ENCODE measurements at regions not wholly inside any gene's neighbourhood (a gene's known extent, or its start where the extent isn't known, plus 50 kb on each side); places are given as distances from the start of the nearest gene placed in this dataset.

- no peak for DNase-seq (ENCODE audit: low read depth in 2 of 2)
Measured at GRCh38 chr14:34135492-34135891, 184.6 kb upstream of the EGLN3 start.

GRCh38 chr14:34134484-34134883, 183.6 kb upstream of the EGLN3 start:
- DNase-seq (ENCODE audit: low read depth in 2 of 2), result no peak

GRCh38 chr14:34129927-34130552, 179.2 kb upstream of the EGLN3 start:
- DNase-seq (ENCODE audit: low read depth in 2 of 2), result no peak

- no peak for DNase-seq (ENCODE audit: low read depth in 2 of 2)
Measured at GRCh38 chr14:34128665-34129064, 177.8 kb upstream of the EGLN3 start.

GRCh38 chr14:34126586-34126985, 175.7 kb upstream of the EGLN3 start:
- DNase-seq (ENCODE audit: low read depth in 2 of 2), result no peak

- DNase-seq (ENCODE audit: low read depth in 2 of 2), result no peak
Measured at GRCh38 chr14:34124585-34124984, 173.7 kb upstream of the EGLN3 start.

- no peak for DNase-seq (ENCODE audit: low read depth in 2 of 2)
Measured at GRCh38 chr14:34122650-34123049, 171.8 kb upstream of the EGLN3 start.

- DNase-seq (ENCODE audit: low read depth in 2 of 2), result no peak
Measured at GRCh38 chr14:34122081-34122480, 171.2 kb upstream of the EGLN3 start.

GRCh38 chr14:34120185-34120977, 169.5 kb upstream of the EGLN3 start:
- DNase-seq (ENCODE audit: low read depth in 2 of 2), result no peak

- no peak for DNase-seq (ENCODE audit: low read depth in 2 of 2)
Measured at GRCh38 chr14:34119107-34119858, 168.4 kb upstream of the EGLN3 start.

GRCh38 chr14:34113991-34114390, 163.1 kb upstream of the EGLN3 start:
- no peak for DNase-seq (ENCODE audit: low read depth in 2 of 2)

GRCh38 chr14:34113005-34113511, 162.2 kb upstream of the EGLN3 start:
- DNase-seq (ENCODE audit: low read depth in 2 of 2), result no peak

GRCh38 chr14:34111953-34112352, 161.1 kb upstream of the EGLN3 start:
- no peak for DNase-seq (ENCODE audit: low read depth in 2 of 2)

GRCh38 chr14:34111505-34111904, 160.6 kb upstream of the EGLN3 start:
- DNase-seq (ENCODE audit: low read depth in 2 of 2), result no peak

- DNase-seq (ENCODE audit: low read depth in 2 of 2), result no peak
Measured at GRCh38 chr14:34110531-34110930, 159.7 kb upstream of the EGLN3 start.

GRCh38 chr14:34107441-34107840, 156.6 kb upstream of the EGLN3 start:
- no peak for DNase-seq (ENCODE audit: low read depth in 2 of 2)

GRCh38 chr14:34106310-34106709, 155.4 kb upstream of the EGLN3 start:
- DNase-seq (ENCODE audit: low read depth in 2 of 2), result no peak

- DNase-seq (ENCODE audit: low read depth in 2 of 2), result no peak
Measured at GRCh38 chr14:34104489-34105397, 153.9 kb upstream of the EGLN3 start.

- DNase-seq (ENCODE audit: low read depth in 2 of 2), result no peak
Measured at GRCh38 chr14:34103176-34103575, 152.3 kb upstream of the EGLN3 start.

GRCh38 chr14:34099635-34100034, 148.8 kb upstream of the EGLN3 start:
- no peak for DNase-seq (ENCODE audit: low read depth in 2 of 2)

- DNase-seq (ENCODE audit: low read depth in 2 of 2), result no peak
Measured at GRCh38 chr14:34098985-34099349, 148.1 kb upstream of the EGLN3 start.
